Uterus (tissue), 3 donors: ENCODE measurements at regions not wholly inside any gene's neighbourhood (a gene's known extent, or its start where the extent isn't known, plus 50 kb on each side); places are given as distances from the start of the nearest gene placed in this dataset.

ENCODE experiments used
- DNase-seq, 2 donors: peaks; one replicate each; pipeline ENCODE4 v3.0.0-alpha.2; 2019 to 2020
- H3K27ac ChIP-seq, 2 donors: fragments of 200-600 bp; sonication (generic); 1 replicate in 1 of 2; 2 replicates in 1 of 2; pipeline ENCODE4 v1.5.1; 2016 to 2018
- H3K27me3 ChIP-seq, 2 donors: fragments of 200-600 bp; sonication (generic); one replicate each; pipeline ENCODE4 v1.5.1; 2018 to 2019; ENCODE audit warnings: control low read depth in 1 of 2
- H3K36me3 ChIP-seq, 2 donors: fragments of 200-600 bp; sonication (generic); one replicate each; pipeline ENCODE4 v1.5.1; 2019; ENCODE audit warnings: control low read depth in 1 of 2
- H3K4me1 ChIP-seq, 2 donors: fragments of 200-600 bp; sonication (generic); one replicate each; pipeline ENCODE4 v1.5.1; 2018 to 2019; ENCODE audit warnings: control low read depth in 1 of 2
- H3K4me3 ChIP-seq, 2 donors: fragments of 200-600 bp; sonication (generic); 1 replicate in 1 of 2; 2 replicates in 1 of 2; pipeline ENCODE4 v1.5.1; 2018 to 2019; ENCODE audit warnings: mild to moderate bottlenecking in 1 of 2
- H3K9me3 ChIP-seq, 2 donors: fragments of 200-600 bp; sonication (generic); one replicate each; pipeline ENCODE4 v1.5.1; 2019; ENCODE audit warnings: control low read depth in 1 of 2
- POLR2A ChIP-seq, 2 donors: fragments of 450-650 bp; IDR thresholded peaks; one replicate each; pipeline ENCODE4 v1.6.1; 2016; ENCODE audit warnings: antibody characterized with exemption in 2 of 2, mild to moderate bottlenecking in 1 of 2, moderate library complexity in 1 of 2
- intact Hi-C: fragments of 100-400 bp; cut with DNase I; formaldehyde crosslinking; loops from one replicate; pipeline ENCODE4 v1.15.1; 2023; ENCODE audit warnings: low total_unique reads
- TF ChIP-seq, protein P1 (sequence below), 4 experiments: fragments of 200-600 bp in 2 of 4; fragments of 450-650 bp in 2 of 4; sonication (generic) in 2 of 4; IDR thresholded peaks; one replicate each; pipeline ENCODE4 v1.5.1; 2016 to 2019; ENCODE audit warnings: antibody characterized with exemption in 4 of 4, mild to moderate bottlenecking in 2 of 4, moderate library complexity in 1 of 4
- donor health status: DM: yes; HTN: yes; CAD: no.

- no peak for TF ChIP-seq POLR2A (IDR thresholded peaks at IDR 0.05)
- Histone ChIP-seq H3K4me3 (no peak overlapping the region), H3K27ac (no peak overlapping the region), H3K36me3 (no peaks in the 10 kb centered on the region), H3K27me3 (no peaks in the 10 kb centered on the region), H3K9me3 (no peaks in the 10 kb centered on the region), H3K4me1 (no peaks in the 10 kb centered on the region)
- no peak for DNase-seq
- intact Hi-C loops = no loop called here
These were observed 136.3 kb downstream of the FOXG1 start for GRCh38 chr14:28902930-28903329.

GRCh38 chr14:28911521-28911920 is 144.9 kb downstream of the FOXG1 start:
- Histone ChIP-seq H3K4me3 (no peak overlapping the region), H3K4me1 (no peaks in the 10 kb centered on the region), H3K36me3 (no peaks in the 10 kb centered on the region), H3K9me3 (no peaks in the 10 kb centered on the region), H3K27me3 (no peaks in the 10 kb centered on the region), H3K27ac (no peak overlapping the region)
- intact Hi-C loops = no loop called here
- no peak for TF ChIP-seq POLR2A (IDR thresholded peaks at IDR 0.05)
- TF ChIP-seq, protein P1, sequence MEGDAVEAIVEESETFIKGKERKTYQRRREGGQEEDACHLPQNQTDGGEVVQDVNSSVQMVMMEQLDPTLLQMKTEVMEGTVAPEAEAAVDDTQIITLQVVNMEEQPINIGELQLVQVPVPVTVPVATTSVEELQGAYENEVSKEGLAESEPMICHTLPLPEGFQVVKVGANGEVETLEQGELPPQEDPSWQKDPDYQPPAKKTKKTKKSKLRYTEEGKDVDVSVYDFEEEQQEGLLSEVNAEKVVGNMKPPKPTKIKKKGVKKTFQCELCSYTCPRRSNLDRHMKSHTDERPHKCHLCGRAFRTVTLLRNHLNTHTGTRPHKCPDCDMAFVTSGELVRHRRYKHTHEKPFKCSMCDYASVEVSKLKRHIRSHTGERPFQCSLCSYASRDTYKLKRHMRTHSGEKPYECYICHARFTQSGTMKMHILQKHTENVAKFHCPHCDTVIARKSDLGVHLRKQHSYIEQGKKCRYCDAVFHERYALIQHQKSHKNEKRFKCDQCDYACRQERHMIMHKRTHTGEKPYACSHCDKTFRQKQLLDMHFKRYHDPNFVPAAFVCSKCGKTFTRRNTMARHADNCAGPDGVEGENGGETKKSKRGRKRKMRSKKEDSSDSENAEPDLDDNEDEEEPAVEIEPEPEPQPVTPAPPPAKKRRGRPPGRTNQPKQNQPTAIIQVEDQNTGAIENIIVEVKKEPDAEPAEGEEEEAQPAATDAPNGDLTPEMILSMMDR (IDR thresholded peaks at IDR 0.05) = no peak
- no peak for DNase-seq

- DNase-seq = no peak
- H3K27ac ChIP-seq = no peak overlapping the region
- intact Hi-C loops = no loop called here
- TF ChIP-seq POLR2A (IDR thresholded peaks at IDR 0.05) = no peak
- TF ChIP-seq, protein P1 (IDR thresholded peaks at IDR 0.05) = no peak
- H3K9me3 ChIP-seq = no peaks in the 10 kb centered on the region
- H3K4me1 ChIP-seq = no peaks in the 10 kb centered on the region
- H3K36me3 ChIP-seq = no peaks in the 10 kb centered on the region
- H3K27me3 ChIP-seq = no peaks in the 10 kb centered on the region
- H3K4me3 ChIP-seq = no peak overlapping the region
These were observed 146.5 kb downstream of the FOXG1 start for GRCh38 chr14:28913056-28913455.

DNA sequence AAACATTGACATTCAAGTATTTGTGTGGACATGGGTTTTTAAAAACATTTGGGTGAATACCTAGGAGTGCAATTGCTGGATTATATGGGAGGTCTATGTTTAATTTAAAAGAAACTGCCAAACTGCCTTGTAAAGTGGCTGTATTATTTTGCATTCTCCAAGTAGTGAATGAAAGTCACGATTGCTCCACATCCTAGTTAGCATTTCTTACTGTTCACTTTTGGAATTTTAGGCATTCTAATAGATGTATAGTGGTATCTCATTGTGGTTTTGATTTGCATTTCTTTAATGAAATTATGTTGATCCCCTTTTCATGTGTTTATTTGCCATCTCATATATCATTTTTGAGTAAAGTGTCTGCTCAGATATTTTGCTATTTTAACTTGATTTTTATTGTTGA is 159.5 kb downstream of the FOXG1 start:
- H3K27me3 ChIP-seq = no peaks in the 10 kb centered on the region
- H3K27ac ChIP-seq = no peak overlapping the region
- no peaks in the 10 kb centered on the region for H3K9me3 ChIP-seq
- no peak for TF ChIP-seq POLR2A (IDR thresholded peaks at IDR 0.05)
- TF ChIP-seq, protein P1 (IDR thresholded peaks at IDR 0.05) = no peak
- H3K4me1 ChIP-seq = no peaks in the 10 kb centered on the region
- no peaks in the 10 kb centered on the region for H3K36me3 ChIP-seq
- no peak for DNase-seq
- no peak overlapping the region for H3K4me3 ChIP-seq
- intact Hi-C loops = no loop called here

DNA sequence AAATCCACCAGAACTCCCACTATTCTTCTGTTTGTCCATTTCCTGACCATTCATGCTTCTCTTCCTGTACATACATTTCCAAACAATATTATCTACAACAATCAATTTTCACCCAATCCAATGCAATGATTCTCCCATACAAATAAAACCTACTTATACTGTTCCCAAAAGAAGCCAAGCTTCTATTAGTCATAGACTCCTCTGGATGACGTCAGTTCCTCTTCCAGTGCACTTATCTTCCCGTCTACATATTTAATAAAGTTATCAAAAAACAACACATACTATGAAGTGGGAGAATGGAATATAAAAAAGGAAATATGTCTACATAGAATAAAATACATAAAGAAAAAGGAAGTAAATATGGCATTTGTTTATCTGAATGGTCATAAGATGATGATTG is 165.4 kb downstream of the FOXG1 start:
- Histone ChIP-seq H3K4me1 (no peaks in the 10 kb centered on the region), H3K27ac (no peak overlapping the region), H3K36me3 (no peaks in the 10 kb centered on the region), H3K4me3 (no peak overlapping the region), H3K27me3 (no peaks in the 10 kb centered on the region), H3K9me3 (no peaks in the 10 kb centered on the region)
- intact Hi-C loops = no loop called here
- no peak for DNase-seq
- TF ChIP-seq, protein P1 (IDR thresholded peaks at IDR 0.05) = no peak
- no peak for TF ChIP-seq POLR2A (IDR thresholded peaks at IDR 0.05)

- no peak overlapping the region for H3K4me3 ChIP-seq
- no peak overlapping the region for H3K27ac ChIP-seq
- no peak for TF ChIP-seq POLR2A (IDR thresholded peaks at IDR 0.05)
- TF ChIP-seq, protein P1 (IDR thresholded peaks at IDR 0.05) = no peak
- no peaks in the 10 kb centered on the region for H3K27me3 ChIP-seq
- no peaks in the 10 kb centered on the region for H3K36me3 ChIP-seq
- no peaks in the 10 kb centered on the region for H3K9me3 ChIP-seq
- no peaks in the 10 kb centered on the region for H3K4me1 ChIP-seq
- intact Hi-C loops = no loop called here
- no peak for DNase-seq
These were observed 170.0 kb downstream of the FOXG1 start for GRCh38 chr14:28936601-28937000.
